ENCODE measurements at regions not wholly inside any gene's neighbourhood (a gene's known extent, or its start where the extent isn't known, plus 50 kb on each side); places are given as distances from the start of the nearest gene placed in this dataset.

- no peak for TF ChIP-seq CTCF (IDR thresholded peaks at IDR 0.05)
- TF ChIP-seq POLR2A (IDR thresholded peaks at IDR 0.05) = no peak
These were observed 231.1 kb upstream of the SDK2 start for GRCh38 chr17:73875346-73875745.

All from testis (tissue), 2 donors.